DLD1 (cell line): ENCODE measurements at regions not wholly inside any gene's neighbourhood (a gene's known extent, or its start where the extent isn't known, plus 50 kb on each side); places are given as distances from the start of the nearest gene placed in this dataset.

ENCODE experiments used
- in situ Hi-C: cut with HindIII; loops from 2 replicates; pipeline ENCODE4 v1.10.0; 2017; ENCODE audit warnings: low sequenced_read_pairs

- in situ Hi-C loops: loop anchor here (25.0 kb wide), 1 partner anchor 428 kb away; no protein-coding TSS in a partner anchor
These were observed 222.8 kb downstream of the ADAMTS9 start for GRCh38 chr3:64464955-64465354.

GRCh38 chr3:64463981-64464380 is 223.8 kb downstream of the ADAMTS9 start:
- in situ Hi-C loops: loop anchor here (25.0 kb wide), 1 partner anchor 427 kb away; no protein-coding TSS in a partner anchor

- in situ Hi-C loops: loop anchor here (25.0 kb wide), 1 partner anchor 425 kb away; no protein-coding TSS in a partner anchor
These were observed 225.6 kb downstream of the ADAMTS9 start for GRCh38 chr3:64462203-64462602.

- in situ Hi-C loops: loop anchor here (25.0 kb wide), 1 partner anchor 424 kb away; no protein-coding TSS in a partner anchor
These were observed 226.9 kb downstream of the ADAMTS9 start for GRCh38 chr3:64460877-64461276.

GRCh38 chr3:64460141-64460730 is 227.6 kb downstream of the ADAMTS9 start:
- in situ Hi-C loops: loop anchor here (25.0 kb wide), 1 partner anchor 423 kb away; no protein-coding TSS in a partner anchor

GRCh38 chr3:64459711-64460110 is 228.1 kb downstream of the ADAMTS9 start:
- in situ Hi-C loops: loop anchor here (25.0 kb wide), 1 partner anchor 422 kb away; no protein-coding TSS in a partner anchor

GRCh38 chr3:64457811-64458210 is 230.0 kb downstream of the ADAMTS9 start:
- in situ Hi-C loops: loop anchor here (25.0 kb wide), 1 partner anchor 421 kb away; no protein-coding TSS in a partner anchor

GRCh38 chr3:64456674-64457073 is 231.1 kb downstream of the ADAMTS9 start:
- in situ Hi-C loops: loop anchor here (25.0 kb wide), 1 partner anchor 419 kb away; no protein-coding TSS in a partner anchor

- in situ Hi-C loops: loop anchor here (25.0 kb wide), 1 partner anchor 418 kb away; no protein-coding TSS in a partner anchor
These were observed 230.1 kb upstream of the PRICKLE2 start for GRCh38 chr3:64455351-64455750.

- in situ Hi-C loops: loop anchor here (25.0 kb wide), 1 partner anchor 417 kb away; no protein-coding TSS in a partner anchor
These were observed 229.5 kb upstream of the PRICKLE2 start for GRCh38 chr3:64454768-64455167.

GRCh38 chr3:64454179-64454578 is 228.9 kb upstream of the PRICKLE2 start:
- in situ Hi-C loops: loop anchor here (25.0 kb wide), 1 partner anchor 417 kb away; no protein-coding TSS in a partner anchor

- in situ Hi-C loops: loop anchor here (25.0 kb wide), 1 partner anchor 414 kb away; no protein-coding TSS in a partner anchor
These were observed 226.2 kb upstream of the PRICKLE2 start for GRCh38 chr3:64451283-64452012.

- in situ Hi-C loops: loop anchor here (25.0 kb wide), 1 partner anchor 413 kb away; no protein-coding TSS in a partner anchor
These were observed 225.2 kb upstream of the PRICKLE2 start for GRCh38 chr3:64450396-64450956.

- in situ Hi-C loops: no loop called here
These were observed 223.8 kb upstream of the PRICKLE2 start for GRCh38 chr3:64449026-64449425.

GRCh38 chr3:64445944-64446300 is 220.7 kb upstream of the PRICKLE2 start:
- in situ Hi-C loops: no loop called here

GRCh38 chr3:64445109-64445943 is 220.1 kb upstream of the PRICKLE2 start:
- in situ Hi-C loops: no loop called here

- in situ Hi-C loops: no loop called here
These were observed 219.3 kb upstream of the PRICKLE2 start for GRCh38 chr3:64444490-64445108.

- in situ Hi-C loops: no loop called here
These were observed 218.5 kb upstream of the PRICKLE2 start for GRCh38 chr3:64443546-64444381.

- in situ Hi-C loops: no loop called here
These were observed 216.6 kb upstream of the PRICKLE2 start for GRCh38 chr3:64441861-64442260.
